Osteocyte (in vitro differentiated cells): ENCODE measurements at regions not wholly inside any gene's neighbourhood (a gene's known extent, or its start where the extent isn't known, plus 50 kb on each side); places are given as distances from the start of the nearest gene placed in this dataset.
"Not testable (repeated sequence)": the region's sequence is repeated elsewhere in the genome, so short reads cannot be mapped to it uniquely, and the experiment has no call there.

Experiments
- DNase-seq: peaks from one replicate; pipeline ENCODE4 v3.0.0; 2021; ENCODE audit warnings: mixed read lengths; ENCODE audit not compliant: unreplicated experiment; ENCODE audit errors: extremely low spot score
- H3K27ac Mint-ChIP-seq: one replicate; pipeline ENCODE4 v1.8.0; 2021; ENCODE audit warnings: mild to moderate bottlenecking, mixed read lengths; ENCODE audit not compliant: unreplicated experiment
- H3K27me3 Mint-ChIP-seq: one replicate; pipeline ENCODE4 v1.8.0; 2021; ENCODE audit warnings: mixed read lengths; ENCODE audit not compliant: unreplicated experiment
- H3K36me3 Mint-ChIP-seq: one replicate; pipeline ENCODE4 v1.8.0; 2021; ENCODE audit warnings: mixed read lengths; ENCODE audit not compliant: unreplicated experiment
- H3K4me1 Mint-ChIP-seq: one replicate; pipeline ENCODE4 v1.8.0; 2021; ENCODE audit warnings: mixed read lengths; ENCODE audit not compliant: unreplicated experiment
- H3K4me3 Mint-ChIP-seq: one replicate; pipeline ENCODE4 v1.8.0; 2021; ENCODE audit warnings: mild to moderate bottlenecking, moderate library complexity, mixed read lengths; ENCODE audit not compliant: unreplicated experiment
- H3K9me3 Mint-ChIP-seq: one replicate; pipeline ENCODE4 v1.8.0; 2021; ENCODE audit warnings: mixed read lengths; ENCODE audit not compliant: unreplicated experiment
- TF ChIP-seq, protein P1 (sequence below): fragments of 200-600 bp; sonication (generic); IDR thresholded peaks from 2 replicates; pipeline ENCODE4 v1.5.0; 2021; ENCODE audit warnings: antibody characterized with exemption, mild to moderate bottlenecking, moderate library complexity

DNA sequence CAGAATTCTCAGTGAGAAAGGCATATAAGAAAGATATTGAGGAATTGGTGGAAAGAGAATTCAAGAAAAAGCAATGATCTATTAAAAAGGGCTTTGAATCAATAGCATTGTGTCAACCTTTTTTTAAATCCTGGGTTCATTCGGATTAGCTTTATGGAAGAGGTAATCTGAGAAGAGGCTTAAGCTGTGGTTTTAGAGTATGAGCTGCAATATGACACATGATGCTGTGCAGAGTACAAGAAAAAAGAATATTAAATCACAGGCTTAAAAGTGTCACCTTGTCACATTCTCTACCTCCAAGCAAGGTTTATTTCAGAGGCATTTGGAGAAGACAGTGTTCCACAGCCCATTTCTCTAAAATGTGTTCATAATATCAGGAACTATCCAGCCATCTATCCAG, 128.9 kb downstream of the RTP4 start:
- Mint-ChIP-seq H3K27ac (no peak overlapping the region), H3K4me3 (no peak overlapping the region), H3K4me1 (peaks cover 12% of the 10 kb centered on the region), H3K36me3 (no peaks in the 10 kb centered on the region), H3K9me3 (peaks cover 22% of the 10 kb centered on the region), H3K27me3 (peaks cover 30% of the 10 kb centered on the region)
- DNase-seq, result no peak
- TF ChIP-seq, protein P1, sequence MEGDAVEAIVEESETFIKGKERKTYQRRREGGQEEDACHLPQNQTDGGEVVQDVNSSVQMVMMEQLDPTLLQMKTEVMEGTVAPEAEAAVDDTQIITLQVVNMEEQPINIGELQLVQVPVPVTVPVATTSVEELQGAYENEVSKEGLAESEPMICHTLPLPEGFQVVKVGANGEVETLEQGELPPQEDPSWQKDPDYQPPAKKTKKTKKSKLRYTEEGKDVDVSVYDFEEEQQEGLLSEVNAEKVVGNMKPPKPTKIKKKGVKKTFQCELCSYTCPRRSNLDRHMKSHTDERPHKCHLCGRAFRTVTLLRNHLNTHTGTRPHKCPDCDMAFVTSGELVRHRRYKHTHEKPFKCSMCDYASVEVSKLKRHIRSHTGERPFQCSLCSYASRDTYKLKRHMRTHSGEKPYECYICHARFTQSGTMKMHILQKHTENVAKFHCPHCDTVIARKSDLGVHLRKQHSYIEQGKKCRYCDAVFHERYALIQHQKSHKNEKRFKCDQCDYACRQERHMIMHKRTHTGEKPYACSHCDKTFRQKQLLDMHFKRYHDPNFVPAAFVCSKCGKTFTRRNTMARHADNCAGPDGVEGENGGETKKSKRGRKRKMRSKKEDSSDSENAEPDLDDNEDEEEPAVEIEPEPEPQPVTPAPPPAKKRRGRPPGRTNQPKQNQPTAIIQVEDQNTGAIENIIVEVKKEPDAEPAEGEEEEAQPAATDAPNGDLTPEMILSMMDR, result no peak

DNA sequence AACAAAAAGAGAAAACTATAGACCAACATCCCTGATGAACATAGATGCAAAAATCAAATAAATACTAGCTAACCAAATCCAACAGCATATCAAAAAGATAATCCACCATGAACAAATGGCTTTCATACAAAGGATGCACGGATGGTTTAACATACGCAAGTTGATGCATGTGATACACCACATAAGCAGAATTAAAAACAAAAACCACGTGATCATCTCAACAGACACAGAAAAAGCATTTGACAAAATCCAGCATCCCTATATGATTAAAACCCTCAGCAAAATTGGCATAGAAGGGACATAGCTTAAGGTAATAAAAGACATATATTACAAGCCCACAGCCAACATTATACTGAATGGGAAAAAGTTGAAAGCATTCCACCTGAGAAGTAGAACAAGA, 125.9 kb downstream of the RTP4 start:
- H3K4me1 Mint-ChIP-seq, result not testable (repeated sequence)

DNA sequence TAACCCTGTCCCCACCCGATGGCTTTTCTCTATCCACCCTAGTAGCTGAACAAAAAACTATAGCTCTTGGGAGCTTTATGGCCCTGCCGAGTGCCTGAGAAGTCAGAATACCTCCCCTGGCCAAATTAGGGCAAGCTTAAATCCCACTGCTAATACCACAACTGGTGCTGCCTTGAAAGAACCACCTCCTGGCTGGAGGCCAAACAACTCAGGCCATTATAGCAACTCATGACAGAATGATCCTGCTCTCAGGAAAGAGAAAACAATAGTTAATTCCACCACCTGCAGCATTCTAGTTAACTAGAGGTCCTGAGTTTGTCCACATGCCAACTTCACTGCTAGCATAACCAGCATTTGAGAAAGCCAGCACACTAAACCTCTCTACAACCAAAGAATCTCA, 123.2 kb downstream of the RTP4 start:
- TF ChIP-seq, protein P1, result no peak
- peaks cover 22% of the 10 kb centered on the region for H3K9me3 Mint-ChIP-seq
- DNase-seq, result no peak
- no peak overlapping the region for H3K4me3 Mint-ChIP-seq
- peaks cover 6% of the 10 kb centered on the region for H3K4me1 Mint-ChIP-seq
- H3K27me3 Mint-ChIP-seq, result peaks cover 35% of the 10 kb centered on the region
- no peak overlapping the region for H3K27ac Mint-ChIP-seq
- no peaks in the 10 kb centered on the region for H3K36me3 Mint-ChIP-seq

More for the DNA sequence above, 125.9 kb downstream of the RTP4 start:
- H3K36me3 Mint-ChIP-seq, DNase-seq, H3K4me3 Mint-ChIP-seq, H3K27ac Mint-ChIP-seq: not testable (repeated sequence)
- peaks cover 22% of the 10 kb centered on the region for H3K9me3 Mint-ChIP-seq
- H3K27me3 Mint-ChIP-seq, result peaks cover 30% of the 10 kb centered on the region

DNA sequence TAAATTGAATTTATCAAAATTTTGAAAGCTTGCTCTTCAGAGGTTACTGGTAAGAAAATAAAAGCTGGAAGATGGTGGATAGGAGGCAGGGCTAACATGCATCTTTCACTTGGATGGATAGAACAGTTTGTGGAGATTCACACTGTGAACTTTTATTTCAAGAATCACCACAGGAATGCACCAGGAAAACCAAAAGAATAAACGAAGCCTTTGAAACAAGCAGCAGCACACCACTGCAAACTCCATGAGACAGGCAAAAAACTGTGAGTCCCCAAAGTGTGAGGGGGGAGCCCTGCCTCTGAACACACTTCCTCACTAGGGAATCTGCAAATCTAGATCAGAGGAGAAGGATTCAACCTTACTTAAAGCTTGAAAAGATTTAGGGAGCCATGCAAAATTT, 122.2 kb downstream of the RTP4 start:
- TF ChIP-seq, protein P1, result no peak
- peaks cover 22% of the 10 kb centered on the region for H3K9me3 Mint-ChIP-seq
- no peak overlapping the region for H3K27ac Mint-ChIP-seq
- no peak overlapping the region for H3K4me3 Mint-ChIP-seq
- peaks cover 40% of the 10 kb centered on the region for H3K27me3 Mint-ChIP-seq
- peaks cover 6% of the 10 kb centered on the region for H3K4me1 Mint-ChIP-seq
- no peaks in the 10 kb centered on the region for H3K36me3 Mint-ChIP-seq
- no peak for DNase-seq

DNA sequence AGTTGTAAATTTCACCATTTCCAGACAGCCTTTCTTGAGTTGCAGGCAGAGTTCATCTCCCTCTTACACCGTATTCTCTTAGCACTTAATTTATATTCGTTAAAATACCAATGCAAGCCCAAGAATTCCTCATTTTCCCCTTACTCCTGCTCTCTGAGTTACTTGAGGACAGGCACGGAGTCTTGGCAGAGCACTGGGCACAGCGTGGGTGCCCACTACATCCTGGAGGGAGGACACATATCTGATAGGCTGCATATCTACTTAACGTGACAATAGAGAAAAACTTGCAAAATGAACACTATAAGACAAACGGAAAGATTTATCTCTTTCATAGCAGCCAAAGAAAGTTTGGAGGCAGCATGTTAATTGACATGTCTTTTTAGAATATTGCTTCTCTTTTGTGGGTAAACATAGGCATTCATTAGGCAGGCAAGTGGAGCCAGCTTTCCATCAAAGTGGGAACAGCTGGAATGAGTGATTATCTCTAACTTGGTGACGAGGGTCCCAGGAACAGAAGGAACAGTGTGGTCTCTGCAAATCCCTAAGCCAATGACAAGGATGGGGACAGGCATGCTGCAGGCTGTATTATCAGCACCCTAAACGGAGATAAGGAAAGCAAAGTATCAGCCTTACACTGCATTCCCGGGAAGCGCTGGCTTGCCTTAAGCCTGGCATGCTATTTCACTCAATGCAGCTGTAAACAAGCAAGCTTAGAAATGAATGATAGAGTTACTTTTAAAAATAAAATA, 116.5 kb downstream of the RTP4 start:
- H3K9me3 Mint-ChIP-seq, result no peaks in the 10 kb centered on the region
- TF ChIP-seq, protein P1, result no peak
- H3K27ac Mint-ChIP-seq, result no peak overlapping the region
- no peak for DNase-seq
- no peak overlapping the region for H3K4me3 Mint-ChIP-seq
- no peaks in the 10 kb centered on the region for H3K4me1 Mint-ChIP-seq
- H3K36me3 Mint-ChIP-seq, result no peaks in the 10 kb centered on the region
- peaks cover 31% of the 10 kb centered on the region for H3K27me3 Mint-ChIP-seq
